ENCODE measurements at regions not wholly inside any gene's neighbourhood (a gene's known extent, or its start where the extent isn't known, plus 50 kb on each side); places are given as distances from the start of the nearest gene placed in this dataset.
A peak's percentile ranks its signal among the peaks of the same experiment; 100 is the strongest.

- H3K36me3 ChIP-seq (ENCODE audit: insufficient read depth, low read length), result no peaks in the 10 kb centered on the region
- H3K4me2 ChIP-seq (ENCODE audit: low read length), result no peak overlapping the region
- Mint-ChIP-seq H3K4me3 (ENCODE audit: unreplicated experiment) (no peak overlapping the region), H3K4me1 (ENCODE audit: low read depth, unreplicated experiment) (no peaks in the 10 kb centered on the region), H3K27me3 (ENCODE audit: low read depth, unreplicated experiment) (no peaks in the 10 kb centered on the region), H3K27ac (ENCODE audit: unreplicated experiment) (no peak overlapping the region), H3K36me3 (ENCODE audit: low read depth, unreplicated experiment) (no peaks in the 10 kb centered on the region), H3K9me3 (ENCODE audit: unreplicated experiment) (peaks cover 2% of the 10 kb centered on the region)
- DNase-seq (ENCODE audit: low read depth), result no peak
- no peaks in the 10 kb centered on the region for H4K20me1 ChIP-seq (ENCODE audit: insufficient read depth, low read length)
- no peak overlapping the region for H3K4me3 ChIP-seq (ENCODE audit: insufficient read depth, low read depth, low read length)
- no peak overlapping the region for H2AFZ ChIP-seq (ENCODE audit: low read depth, low read length)
- H3K27ac ChIP-seq (ENCODE audit: low read depth, low read length), result no peak overlapping the region
- no peak for TF ChIP-seq CTCF (IDR thresholded peaks at IDR 0.05; ENCODE audit: insufficient read depth, low read depth, low read length)
- no peak for TF ChIP-seq EZH2 (IDR thresholded peaks at IDR 0.05; ENCODE audit: insufficient read depth, low read length)
- H3K9me3 ChIP-seq (ENCODE audit: insufficient read depth, low read depth, low read length), result no peaks in the 10 kb centered on the region
- no peak for FAIRE-seq
- no peaks in the 10 kb centered on the region for H3K79me2 ChIP-seq (ENCODE audit: insufficient read depth, low read length)
- no peaks in the 10 kb centered on the region for H3K4me1 ChIP-seq (ENCODE audit: insufficient read depth, low read length)
- no peaks in the 10 kb centered on the region for H3K27me3 ChIP-seq (ENCODE audit: insufficient read depth, low read length)
- no peak overlapping the region for H3K9ac ChIP-seq (ENCODE audit: low read length)
Measured at GRCh38 chr6:141701732-141702131, 431.0 kb upstream of the GJE1 start.

- H3K27me3 ChIP-seq (ENCODE audit: insufficient read depth, low read length), result no peaks in the 10 kb centered on the region
- H3K4me2 ChIP-seq (ENCODE audit: low read length), result no peak overlapping the region
- no peak for FAIRE-seq
- no peaks in the 10 kb centered on the region for H4K20me1 ChIP-seq (ENCODE audit: insufficient read depth, low read length)
- H3K27ac ChIP-seq (ENCODE audit: low read depth, low read length), result no peak overlapping the region
- no peak overlapping the region for H3K27ac Mint-ChIP-seq (ENCODE audit: unreplicated experiment)
- peak; percentile 0 for DNase-seq (ENCODE audit: low read depth)
- H3K36me3 ChIP-seq (ENCODE audit: insufficient read depth, low read length), result no peaks in the 10 kb centered on the region
- H3K9ac ChIP-seq (ENCODE audit: low read length), result no peak overlapping the region
- H3K9me3 ChIP-seq (ENCODE audit: insufficient read depth, low read depth, low read length), result no peaks in the 10 kb centered on the region
- no peak for TF ChIP-seq CTCF (IDR thresholded peaks at IDR 0.05; ENCODE audit: insufficient read depth, low read depth, low read length)
- no peak for TF ChIP-seq EZH2 (IDR thresholded peaks at IDR 0.05; ENCODE audit: insufficient read depth, low read length)
- no peak overlapping the region for H3K4me3 ChIP-seq (ENCODE audit: insufficient read depth, low read depth, low read length)
- H2AFZ ChIP-seq (ENCODE audit: low read depth, low read length), result no peak overlapping the region
- no peaks in the 10 kb centered on the region for H3K4me1 ChIP-seq (ENCODE audit: insufficient read depth, low read length)
- no peaks in the 10 kb centered on the region for H3K27me3 Mint-ChIP-seq (ENCODE audit: low read depth, unreplicated experiment)
- no peaks in the 10 kb centered on the region for H3K79me2 ChIP-seq (ENCODE audit: insufficient read depth, low read length)
- H3K9me3 Mint-ChIP-seq (ENCODE audit: unreplicated experiment), result peaks cover 2% of the 10 kb centered on the region
- H3K4me3 Mint-ChIP-seq (ENCODE audit: unreplicated experiment), result no peak overlapping the region
- no peaks in the 10 kb centered on the region for H3K4me1 Mint-ChIP-seq (ENCODE audit: low read depth, unreplicated experiment)
- no peaks in the 10 kb centered on the region for H3K36me3 Mint-ChIP-seq (ENCODE audit: low read depth, unreplicated experiment)
Measured at GRCh38 chr6:141700819-141701218, 431.9 kb upstream of the GJE1 start.

DNA sequence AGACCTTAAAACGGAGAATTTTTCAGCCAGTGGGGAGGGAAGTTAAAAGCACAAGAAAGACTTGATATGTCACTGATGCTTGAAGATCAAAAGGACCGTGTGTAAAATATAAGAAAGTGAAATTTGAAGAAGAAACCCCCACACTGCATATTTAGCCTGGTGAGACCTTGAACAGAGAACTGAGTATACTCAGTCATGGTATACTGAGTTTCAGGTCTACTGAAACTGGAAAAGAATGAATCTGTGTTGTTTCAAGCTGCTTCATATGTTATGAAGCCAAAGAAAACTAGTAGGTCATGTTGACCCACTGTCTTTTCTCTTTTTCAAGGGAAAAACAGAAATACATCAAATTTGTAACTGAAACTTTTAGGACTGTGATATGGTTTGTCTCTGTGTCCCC is 443.8 kb upstream of the GJE1 start:
- FAIRE-seq, result no peak
- H3K9me3 Mint-ChIP-seq (ENCODE audit: unreplicated experiment), result no peaks in the 10 kb centered on the region
- Histone ChIP-seq H3K4me1 (ENCODE audit: insufficient read depth, low read length) (no peaks in the 10 kb centered on the region), H3K27me3 (ENCODE audit: insufficient read depth, low read length) (no peaks in the 10 kb centered on the region), H3K4me2 (ENCODE audit: low read length) (no peak overlapping the region), H3K79me2 (ENCODE audit: insufficient read depth, low read length) (no peaks in the 10 kb centered on the region), H3K9ac (ENCODE audit: low read length) (no peak overlapping the region), H4K20me1 (ENCODE audit: insufficient read depth, low read length) (no peaks in the 10 kb centered on the region), H2AFZ (ENCODE audit: low read depth, low read length) (no peak overlapping the region), H3K36me3 (ENCODE audit: insufficient read depth, low read length) (no peaks in the 10 kb centered on the region), H3K27ac (ENCODE audit: low read depth, low read length) (no peak overlapping the region), H3K4me3 (ENCODE audit: insufficient read depth, low read depth, low read length) (no peak overlapping the region), H3K9me3 (ENCODE audit: insufficient read depth, low read depth, low read length) (no peaks in the 10 kb centered on the region)
- no peak for DNase-seq (ENCODE audit: low read depth)
- H3K4me1 Mint-ChIP-seq (ENCODE audit: low read depth, unreplicated experiment), result no peaks in the 10 kb centered on the region
- TF ChIP-seq EZH2 (IDR thresholded peaks at IDR 0.05; ENCODE audit: insufficient read depth, low read length), result no peak
- TF ChIP-seq CTCF (IDR thresholded peaks at IDR 0.05; ENCODE audit: insufficient read depth, low read depth, low read length), result no peak
- no peaks in the 10 kb centered on the region for H3K27me3 Mint-ChIP-seq (ENCODE audit: low read depth, unreplicated experiment)
- H3K4me3 Mint-ChIP-seq (ENCODE audit: unreplicated experiment), result no peak overlapping the region
- no peak overlapping the region for H3K27ac Mint-ChIP-seq (ENCODE audit: unreplicated experiment)
- no peaks in the 10 kb centered on the region for H3K36me3 Mint-ChIP-seq (ENCODE audit: low read depth, unreplicated experiment)
